ENCODE measurements at regions not wholly inside any gene's neighbourhood (a gene's known extent, or its start where the extent isn't known, plus 50 kb on each side); places are given as distances from the start of the nearest gene placed in this dataset.

- TF ChIP-seq, protein P1, sequence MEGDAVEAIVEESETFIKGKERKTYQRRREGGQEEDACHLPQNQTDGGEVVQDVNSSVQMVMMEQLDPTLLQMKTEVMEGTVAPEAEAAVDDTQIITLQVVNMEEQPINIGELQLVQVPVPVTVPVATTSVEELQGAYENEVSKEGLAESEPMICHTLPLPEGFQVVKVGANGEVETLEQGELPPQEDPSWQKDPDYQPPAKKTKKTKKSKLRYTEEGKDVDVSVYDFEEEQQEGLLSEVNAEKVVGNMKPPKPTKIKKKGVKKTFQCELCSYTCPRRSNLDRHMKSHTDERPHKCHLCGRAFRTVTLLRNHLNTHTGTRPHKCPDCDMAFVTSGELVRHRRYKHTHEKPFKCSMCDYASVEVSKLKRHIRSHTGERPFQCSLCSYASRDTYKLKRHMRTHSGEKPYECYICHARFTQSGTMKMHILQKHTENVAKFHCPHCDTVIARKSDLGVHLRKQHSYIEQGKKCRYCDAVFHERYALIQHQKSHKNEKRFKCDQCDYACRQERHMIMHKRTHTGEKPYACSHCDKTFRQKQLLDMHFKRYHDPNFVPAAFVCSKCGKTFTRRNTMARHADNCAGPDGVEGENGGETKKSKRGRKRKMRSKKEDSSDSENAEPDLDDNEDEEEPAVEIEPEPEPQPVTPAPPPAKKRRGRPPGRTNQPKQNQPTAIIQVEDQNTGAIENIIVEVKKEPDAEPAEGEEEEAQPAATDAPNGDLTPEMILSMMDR (IDR thresholded peaks at IDR 0.05), result no peak
- TF ChIP-seq POLR2AphosphoS5 (IDR thresholded peaks at IDR 0.05; ENCODE audit: low read depth, low read length), result no peak
- no peak for TF ChIP-seq SIN3A (IDR thresholded peaks at IDR 0.05; ENCODE audit: borderline replicate concordance, insufficient read depth, low read depth, low read length)
- TF ChIP-seq, protein P2, sequence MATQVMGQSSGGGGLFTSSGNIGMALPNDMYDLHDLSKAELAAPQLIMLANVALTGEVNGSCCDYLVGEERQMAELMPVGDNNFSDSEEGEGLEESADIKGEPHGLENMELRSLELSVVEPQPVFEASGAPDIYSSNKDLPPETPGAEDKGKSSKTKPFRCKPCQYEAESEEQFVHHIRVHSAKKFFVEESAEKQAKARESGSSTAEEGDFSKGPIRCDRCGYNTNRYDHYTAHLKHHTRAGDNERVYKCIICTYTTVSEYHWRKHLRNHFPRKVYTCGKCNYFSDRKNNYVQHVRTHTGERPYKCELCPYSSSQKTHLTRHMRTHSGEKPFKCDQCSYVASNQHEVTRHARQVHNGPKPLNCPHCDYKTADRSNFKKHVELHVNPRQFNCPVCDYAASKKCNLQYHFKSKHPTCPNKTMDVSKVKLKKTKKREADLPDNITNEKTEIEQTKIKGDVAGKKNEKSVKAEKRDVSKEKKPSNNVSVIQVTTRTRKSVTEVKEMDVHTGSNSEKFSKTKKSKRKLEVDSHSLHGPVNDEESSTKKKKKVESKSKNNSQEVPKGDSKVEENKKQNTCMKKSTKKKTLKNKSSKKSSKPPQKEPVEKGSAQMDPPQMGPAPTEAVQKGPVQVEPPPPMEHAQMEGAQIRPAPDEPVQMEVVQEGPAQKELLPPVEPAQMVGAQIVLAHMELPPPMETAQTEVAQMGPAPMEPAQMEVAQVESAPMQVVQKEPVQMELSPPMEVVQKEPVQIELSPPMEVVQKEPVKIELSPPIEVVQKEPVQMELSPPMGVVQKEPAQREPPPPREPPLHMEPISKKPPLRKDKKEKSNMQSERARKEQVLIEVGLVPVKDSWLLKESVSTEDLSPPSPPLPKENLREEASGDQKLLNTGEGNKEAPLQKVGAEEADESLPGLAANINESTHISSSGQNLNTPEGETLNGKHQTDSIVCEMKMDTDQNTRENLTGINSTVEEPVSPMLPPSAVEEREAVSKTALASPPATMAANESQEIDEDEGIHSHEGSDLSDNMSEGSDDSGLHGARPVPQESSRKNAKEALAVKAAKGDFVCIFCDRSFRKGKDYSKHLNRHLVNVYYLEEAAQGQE (IDR thresholded peaks at IDR 0.05; ENCODE audit: insufficient read depth in 1 of 2, low read depth in 2 of 2, low read length in 1 of 2), result no peak
Observed at GRCh38 chr6:93962566-93962965, 543.2 kb upstream of the EPHA7 start.
